ENCODE measurements at regions not wholly inside any gene's neighbourhood (a gene's known extent, or its start where the extent isn't known, plus 50 kb on each side); places are given as distances from the start of the nearest gene placed in this dataset.

DNA sequence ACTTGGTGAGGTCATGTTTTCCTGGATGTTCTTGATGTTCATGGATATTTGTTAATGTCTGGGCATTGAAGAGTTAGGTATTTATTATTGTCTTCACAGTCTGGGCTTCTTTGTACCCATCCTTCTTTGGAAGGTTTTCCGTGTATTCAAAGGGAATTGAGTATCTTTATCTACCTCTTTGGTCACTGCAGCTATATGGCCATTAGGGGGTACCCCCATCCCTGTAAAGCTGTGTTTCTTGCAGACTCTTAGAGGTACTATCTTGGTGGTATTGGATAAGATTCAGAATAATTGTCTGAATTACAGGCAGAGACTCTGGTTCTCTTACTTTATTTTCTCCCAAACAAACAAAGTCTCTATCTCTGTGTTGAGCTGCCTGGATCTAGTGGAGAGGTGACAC is 401.6 kb upstream of the FSIP2 start:
- Histone ChIP-seq H3K27ac (no peak overlapping the region), H3K79me2 (no peaks in the 10 kb centered on the region), H3K9me2 (replicated peaks; ENCODE audit: insufficient read depth) (no peaks in the 10 kb centered on the region), H3K36me3 (replicated peaks; ENCODE audit: insufficient read depth, low read depth) (no peaks in the 10 kb centered on the region), H3K4me3 (no peak overlapping the region), H3K9me3 (ENCODE audit: low read depth) (no peaks in the 10 kb centered on the region), H3K4me1 (ENCODE audit: insufficient read depth) (no peaks in the 10 kb centered on the region), H2AFZ (no peak overlapping the region), H3K27me3 (no peaks in the 10 kb centered on the region), H4K20me1 (ENCODE audit: insufficient read depth, poor library complexity, severe bottlenecking) (no peaks in the 10 kb centered on the region), H3K4me2 (no peak overlapping the region)
- WGBS (ENCODE audit: low lambda C conversion rate, missing lambda C conversion rate): 78% methylated on average over 1 of the region's 1 CpG
- TF ChIP-seq EZH2phosphoT487 (IDR thresholded peaks at IDR 0.05; ENCODE audit: low read depth, severe bottlenecking, unreplicated experiment): no peak
- TF ChIP-seq, protein P1, sequence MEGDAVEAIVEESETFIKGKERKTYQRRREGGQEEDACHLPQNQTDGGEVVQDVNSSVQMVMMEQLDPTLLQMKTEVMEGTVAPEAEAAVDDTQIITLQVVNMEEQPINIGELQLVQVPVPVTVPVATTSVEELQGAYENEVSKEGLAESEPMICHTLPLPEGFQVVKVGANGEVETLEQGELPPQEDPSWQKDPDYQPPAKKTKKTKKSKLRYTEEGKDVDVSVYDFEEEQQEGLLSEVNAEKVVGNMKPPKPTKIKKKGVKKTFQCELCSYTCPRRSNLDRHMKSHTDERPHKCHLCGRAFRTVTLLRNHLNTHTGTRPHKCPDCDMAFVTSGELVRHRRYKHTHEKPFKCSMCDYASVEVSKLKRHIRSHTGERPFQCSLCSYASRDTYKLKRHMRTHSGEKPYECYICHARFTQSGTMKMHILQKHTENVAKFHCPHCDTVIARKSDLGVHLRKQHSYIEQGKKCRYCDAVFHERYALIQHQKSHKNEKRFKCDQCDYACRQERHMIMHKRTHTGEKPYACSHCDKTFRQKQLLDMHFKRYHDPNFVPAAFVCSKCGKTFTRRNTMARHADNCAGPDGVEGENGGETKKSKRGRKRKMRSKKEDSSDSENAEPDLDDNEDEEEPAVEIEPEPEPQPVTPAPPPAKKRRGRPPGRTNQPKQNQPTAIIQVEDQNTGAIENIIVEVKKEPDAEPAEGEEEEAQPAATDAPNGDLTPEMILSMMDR (IDR thresholded peaks at IDR 0.05; ENCODE audit: poor library complexity): no peak
- TF ChIP-seq EZH2 (IDR thresholded peaks at IDR 0.05; ENCODE audit: borderline replicate concordance): no peak
- no peak for DNase-seq (ENCODE audit: low spot score)

DNA sequence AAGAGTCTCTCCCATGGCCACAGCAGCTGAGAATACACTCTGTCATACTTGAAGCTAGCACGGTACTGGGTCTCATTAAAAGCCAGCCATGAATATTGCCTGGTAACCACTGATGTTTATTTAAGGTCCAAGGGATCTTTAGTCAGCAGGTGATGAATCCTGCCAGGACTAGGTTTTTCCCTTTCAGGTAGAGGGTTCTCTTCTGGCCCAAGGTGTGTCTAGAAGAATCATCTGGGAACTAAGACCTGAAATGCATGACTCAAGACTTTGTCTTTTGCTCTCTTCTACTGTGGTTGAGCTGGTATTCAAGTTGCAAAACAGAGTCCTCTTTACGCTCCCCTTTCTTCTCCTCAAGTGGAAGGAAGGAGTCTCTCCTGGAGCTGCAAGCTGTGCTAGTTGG is 400.5 kb upstream of the FSIP2 start:
- TF ChIP-seq EZH2phosphoT487 (IDR thresholded peaks at IDR 0.05; ENCODE audit: low read depth, severe bottlenecking, unreplicated experiment): no peak
- no peak for TF ChIP-seq EZH2 (IDR thresholded peaks at IDR 0.05; ENCODE audit: borderline replicate concordance)
- TF ChIP-seq, protein P1 (IDR thresholded peaks at IDR 0.05; ENCODE audit: poor library complexity): no peak
- Histone ChIP-seq H3K9me2 (replicated peaks; ENCODE audit: insufficient read depth) (no peaks in the 10 kb centered on the region), H3K4me2 (no peak overlapping the region), H3K4me3 (no peak overlapping the region), H3K4me1 (ENCODE audit: insufficient read depth) (no peaks in the 10 kb centered on the region), H3K36me3 (replicated peaks; ENCODE audit: insufficient read depth, low read depth) (no peaks in the 10 kb centered on the region), H3K27me3 (no peaks in the 10 kb centered on the region), H4K20me1 (ENCODE audit: insufficient read depth, poor library complexity, severe bottlenecking) (no peaks in the 10 kb centered on the region), H3K27ac (no peak overlapping the region), H3K79me2 (no peaks in the 10 kb centered on the region), H3K9me3 (ENCODE audit: low read depth) (no peaks in the 10 kb centered on the region), H2AFZ (no peak overlapping the region)
- no peak for DNase-seq (ENCODE audit: low spot score)
- 93% methylated on average over 2 of the region's 2 CpGs for WGBS (ENCODE audit: low lambda C conversion rate, missing lambda C conversion rate)

DNA sequence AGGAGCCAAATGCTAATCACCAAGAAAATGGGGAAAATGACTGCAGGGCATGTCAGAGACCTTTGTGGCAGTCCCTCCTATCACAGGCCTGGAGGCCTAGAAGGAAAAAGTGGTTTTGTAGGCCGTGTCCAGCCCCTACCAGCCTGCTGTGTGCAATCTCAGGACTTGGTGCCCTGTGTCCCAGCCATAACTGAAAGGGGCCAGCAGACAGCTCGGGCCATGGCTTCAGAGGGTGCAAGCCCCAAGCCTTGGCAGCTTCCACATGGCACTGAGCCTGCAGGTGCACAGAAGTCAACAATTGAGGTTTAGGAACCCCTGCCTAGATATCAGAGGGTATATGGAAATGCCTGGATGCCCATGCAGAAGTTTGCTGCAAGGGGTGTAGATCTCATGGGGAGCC is 391.2 kb upstream of the FSIP2 start:
- Histone ChIP-seq H3K36me3 (replicated peaks; ENCODE audit: insufficient read depth, low read depth) (no peaks in the 10 kb centered on the region), H3K4me2 (no peak overlapping the region), H4K20me1 (ENCODE audit: insufficient read depth, poor library complexity, severe bottlenecking) (no peaks in the 10 kb centered on the region), H3K27me3 (no peaks in the 10 kb centered on the region), H3K9me2 (replicated peaks; ENCODE audit: insufficient read depth) (no peaks in the 10 kb centered on the region), H2AFZ (no peak overlapping the region), H3K9me3 (ENCODE audit: low read depth) (no peaks in the 10 kb centered on the region), H3K4me3 (no peak overlapping the region), H3K27ac (no peak overlapping the region), H3K79me2 (no peaks in the 10 kb centered on the region), H3K4me1 (ENCODE audit: insufficient read depth) (no peaks in the 10 kb centered on the region)
- TF ChIP-seq EZH2phosphoT487 (IDR thresholded peaks at IDR 0.05; ENCODE audit: low read depth, severe bottlenecking, unreplicated experiment) (no peak), EZH2 (IDR thresholded peaks at IDR 0.05; ENCODE audit: borderline replicate concordance) (no peak)
- TF ChIP-seq, protein P1 (IDR thresholded peaks at IDR 0.05; ENCODE audit: poor library complexity): no peak
- DNase-seq (ENCODE audit: low spot score): no peak
- WGBS (ENCODE audit: low lambda C conversion rate, missing lambda C conversion rate): 48% methylated on average over 2 of the region's 2 CpGs

DNA sequence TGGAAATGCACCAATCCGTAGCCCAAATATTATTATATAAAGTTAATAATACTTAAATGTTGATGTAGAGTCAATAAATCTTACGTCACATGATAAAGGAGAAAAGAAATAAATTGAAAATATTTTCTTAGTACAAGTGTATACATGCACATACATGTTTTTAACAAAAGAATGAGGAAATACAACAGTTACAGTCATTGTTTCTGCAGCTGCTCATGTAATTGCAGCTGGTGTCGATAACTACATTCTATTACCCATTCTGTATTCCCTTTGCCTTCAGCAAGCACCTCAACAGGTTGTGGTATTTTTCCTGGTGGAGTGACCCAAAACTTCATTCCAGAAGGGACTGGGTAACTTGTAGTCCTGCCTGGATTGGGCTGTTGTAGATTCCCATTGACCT is 377.8 kb upstream of the FSIP2 start:
- Histone ChIP-seq H3K4me3 (no peak overlapping the region), H3K27ac (no peak overlapping the region), H2AFZ (no peak overlapping the region), H3K79me2 (no peaks in the 10 kb centered on the region), H4K20me1 (ENCODE audit: insufficient read depth, poor library complexity, severe bottlenecking) (no peaks in the 10 kb centered on the region), H3K9me3 (ENCODE audit: low read depth) (no peaks in the 10 kb centered on the region), H3K36me3 (replicated peaks; ENCODE audit: insufficient read depth, low read depth) (no peaks in the 10 kb centered on the region), H3K4me2 (no peak overlapping the region), H3K4me1 (ENCODE audit: insufficient read depth) (no peaks in the 10 kb centered on the region), H3K9me2 (replicated peaks; ENCODE audit: insufficient read depth) (no peaks in the 10 kb centered on the region), H3K27me3 (no peaks in the 10 kb centered on the region)
- 85% methylated on average over 3 of the region's 3 CpGs for WGBS (ENCODE audit: low lambda C conversion rate, missing lambda C conversion rate)
- no peak for DNase-seq (ENCODE audit: low spot score)
- TF ChIP-seq, protein P1 (IDR thresholded peaks at IDR 0.05; ENCODE audit: poor library complexity): no peak
- TF ChIP-seq EZH2phosphoT487 (IDR thresholded peaks at IDR 0.05; ENCODE audit: low read depth, severe bottlenecking, unreplicated experiment) (no peak), EZH2 (IDR thresholded peaks at IDR 0.05; ENCODE audit: borderline replicate concordance) (no peak)

Data from hepatocyte (in vitro differentiated cells).